ENCODE measurements at regions not wholly inside any gene's neighbourhood (a gene's known extent, or its start where the extent isn't known, plus 50 kb on each side); places are given as distances from the start of the nearest gene placed in this dataset.

DNA sequence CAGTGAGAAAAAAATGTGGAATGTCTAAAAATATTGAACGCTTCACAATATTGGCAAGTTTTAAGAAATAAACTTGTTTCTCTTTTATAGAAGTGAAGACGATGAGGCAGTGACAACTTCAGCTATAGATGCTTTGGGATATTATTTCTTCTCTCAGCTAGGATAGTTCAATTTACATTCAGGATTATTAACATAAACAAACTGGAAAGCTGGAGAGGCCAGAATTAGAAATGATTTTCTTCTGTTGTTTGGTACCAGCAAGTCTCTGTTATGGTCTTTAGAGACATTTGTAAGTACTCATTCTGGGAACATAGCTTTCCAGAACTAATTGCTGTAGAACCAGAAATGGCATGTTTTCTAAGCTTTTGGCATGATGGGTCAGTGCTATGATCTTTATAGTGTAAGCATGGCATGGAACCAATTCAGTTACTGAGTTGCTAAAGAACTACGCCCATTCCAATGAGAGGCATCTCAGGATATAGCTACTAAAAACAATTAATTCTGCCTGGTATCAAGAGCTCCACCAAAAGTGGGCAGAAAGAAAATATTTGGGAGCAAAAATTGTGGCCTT lies 599.5 kb upstream of the B3GALT2 start:
- H3K4me1 Mint-ChIP-seq: peaks cover 0 to 4% (median 0%) of the 10 kb centered on the region in 3 donors
- ChIA-PET POLR2A (no interaction called here), CTCF (no interaction called here)
- no peaks in the 10 kb centered on the region for H3K9me3 Mint-ChIP-seq
- no peaks in the 10 kb centered on the region for H3K36me3 Mint-ChIP-seq
- no peak for DNase-seq
- no peak overlapping the region for H3K27ac Mint-ChIP-seq
- H3K27me3 Mint-ChIP-seq: no peaks in the 10 kb centered on the region
- Histone ChIP-seq H3K36me3 (ENCODE audit: insufficient read depth, low read length) (no peaks in the 10 kb centered on the region), H3K4me3 (ENCODE audit: low read length) (no peak overlapping the region), H3K27me3 (ENCODE audit: insufficient read depth, low read length, poor library complexity, severe bottlenecking) (no peaks in the 10 kb centered on the region), H3K9me3 (ENCODE audit: low read length) (no peaks in the 10 kb centered on the region), H3K4me1 (ENCODE audit: insufficient read depth, low read length) (no peaks in the 10 kb centered on the region), H3K27ac (ENCODE audit: low read depth, low read length) (no peak overlapping the region)
- H3K4me3 Mint-ChIP-seq: no peak overlapping the region

GRCh38 chr1:193774536-193775323 lies 588.3 kb upstream of the B3GALT2 start:
- H3K4me1 ChIP-seq (ENCODE audit: insufficient read depth, low read length): no peaks in the 10 kb centered on the region
- H3K4me1 Mint-ChIP-seq: peaks cover 4 to 16% (median 15%) of the 10 kb centered on the region in 3 donors
- H3K27me3 Mint-ChIP-seq: no peaks in the 10 kb centered on the region
- H3K36me3 Mint-ChIP-seq: peaks cover 5 to 44% (median 6%) of the 10 kb centered on the region in 3 donors
- ChIA-PET POLR2A (no interaction called here), CTCF (no interaction called here)
- H3K9me3 Mint-ChIP-seq: peaks cover 3 to 21% (median 15%) of the 10 kb centered on the region in 5 donors
- H3K4me3 Mint-ChIP-seq: no peak overlapping the region
- no peaks in the 10 kb centered on the region for H3K27me3 ChIP-seq (ENCODE audit: insufficient read depth, low read length, poor library complexity, severe bottlenecking)
- no peak overlapping the region for H3K4me3 ChIP-seq (ENCODE audit: low read length)
- H3K36me3 ChIP-seq (ENCODE audit: insufficient read depth, low read length): no peaks in the 10 kb centered on the region
- no peaks in the 10 kb centered on the region for H3K9me3 ChIP-seq (ENCODE audit: low read length)
- H3K27ac ChIP-seq (ENCODE audit: low read depth, low read length): no peak overlapping the region
- H3K27ac Mint-ChIP-seq: peak overlapping the region in 2 of 8 donors; percentile 86 to 87
- no peak for DNase-seq

DNA sequence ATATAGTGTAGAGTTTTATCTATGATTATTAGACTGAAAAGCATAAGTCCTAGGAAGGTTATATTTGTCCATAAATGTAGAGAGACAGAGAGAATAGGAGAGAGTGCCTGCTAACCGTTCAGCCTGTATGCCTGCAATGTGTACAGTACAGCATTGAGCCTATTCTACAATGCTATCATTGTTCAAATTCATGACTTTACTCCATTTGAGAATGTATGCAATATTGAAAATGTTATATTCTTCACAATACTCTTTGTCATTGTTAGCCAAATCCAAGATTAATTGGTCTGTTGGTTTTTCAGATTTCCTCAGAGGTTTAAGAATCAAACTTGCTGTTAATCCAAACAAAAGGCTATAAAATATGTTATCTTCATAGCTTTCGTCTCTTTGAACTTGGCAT lies 585.2 kb upstream of the B3GALT2 start:
- Histone ChIP-seq H3K27ac (ENCODE audit: low read depth, low read length) (no peak overlapping the region), H3K27me3 (ENCODE audit: insufficient read depth, low read length, poor library complexity, severe bottlenecking) (no peaks in the 10 kb centered on the region), H3K9me3 (ENCODE audit: low read length) (no peaks in the 10 kb centered on the region), H3K4me3 (ENCODE audit: low read length) (no peak overlapping the region), H3K36me3 (ENCODE audit: insufficient read depth, low read length) (no peaks in the 10 kb centered on the region), H3K4me1 (ENCODE audit: insufficient read depth, low read length) (no peaks in the 10 kb centered on the region)
- no peak for DNase-seq
- Mint-ChIP-seq H3K27me3 (no peaks in the 10 kb centered on the region), H3K27ac (no peak overlapping the region), H3K9me3 (peaks cover 3 to 19% (median 13%) of the 10 kb centered on the region in 5 donors), H3K4me1 (peaks cover 4 to 20% (median 15%) of the 10 kb centered on the region in 3 donors), H3K36me3 (peaks cover 2 to 37% (median 5%) of the 10 kb centered on the region in 3 donors), H3K4me3 (no peak overlapping the region)
- CTCF ChIA-PET: interaction anchor here (1.1 kb wide), 1 partner anchor 17 kb away, joined by 3 read pairs; no protein-coding TSS in a partner anchor
- POLR2A ChIA-PET: no interaction called here

- Histone ChIP-seq H3K4me3 (ENCODE audit: low read length) (no peak overlapping the region), H3K9me3 (ENCODE audit: low read length) (no peaks in the 10 kb centered on the region), H3K36me3 (ENCODE audit: insufficient read depth, low read length) (no peaks in the 10 kb centered on the region), H3K27me3 (ENCODE audit: insufficient read depth, low read length, poor library complexity, severe bottlenecking) (no peaks in the 10 kb centered on the region), H3K4me1 (ENCODE audit: insufficient read depth, low read length) (no peaks in the 10 kb centered on the region), H3K27ac (ENCODE audit: low read depth, low read length) (no peak overlapping the region)
- Mint-ChIP-seq H3K9me3 (peaks cover 0 to 2% (median 2%) of the 10 kb centered on the region in 5 donors), H3K27me3 (peaks cover 0 to 1% of the 10 kb centered on the region in 2 donors), H3K4me1 (peaks cover 4 to 20% (median 15%) of the 10 kb centered on the region in 3 donors), H3K4me3 (no peak overlapping the region), H3K36me3 (peaks cover 0 to 22% (median 0%) of the 10 kb centered on the region in 3 donors), H3K27ac (no peak overlapping the region)
- no peak for DNase-seq
- ChIA-PET POLR2A (no interaction called here), CTCF (no interaction called here)
Measured at GRCh38 chr1:193769651-193770050, 583.2 kb upstream of the B3GALT2 start.

GRCh38 chr1:193767886-193768285 lies 581.5 kb upstream of the B3GALT2 start:
- H3K4me3 Mint-ChIP-seq: no peak overlapping the region
- Histone ChIP-seq H3K9me3 (ENCODE audit: low read length) (no peaks in the 10 kb centered on the region), H3K4me3 (ENCODE audit: low read length) (no peak overlapping the region), H3K36me3 (ENCODE audit: insufficient read depth, low read length) (no peaks in the 10 kb centered on the region), H3K27me3 (ENCODE audit: insufficient read depth, low read length, poor library complexity, severe bottlenecking) (no peaks in the 10 kb centered on the region), H3K27ac (ENCODE audit: low read depth, low read length) (no peak overlapping the region), H3K4me1 (ENCODE audit: insufficient read depth, low read length) (no peaks in the 10 kb centered on the region)
- POLR2A ChIA-PET: no interaction called here
- no peaks in the 10 kb centered on the region for H3K9me3 Mint-ChIP-seq
- CTCF ChIA-PET: no interaction called here
- peaks cover 0 to 7% (median 0%) of the 10 kb centered on the region in 3 donors for H3K36me3 Mint-ChIP-seq
- peaks cover 0 to 1% of the 10 kb centered on the region in 2 donors for H3K27me3 Mint-ChIP-seq
- H3K4me1 Mint-ChIP-seq: peaks cover 0 to 8% (median 0%) of the 10 kb centered on the region in 3 donors
- H3K27ac Mint-ChIP-seq: no peak overlapping the region
- DNase-seq: no peak

DNA sequence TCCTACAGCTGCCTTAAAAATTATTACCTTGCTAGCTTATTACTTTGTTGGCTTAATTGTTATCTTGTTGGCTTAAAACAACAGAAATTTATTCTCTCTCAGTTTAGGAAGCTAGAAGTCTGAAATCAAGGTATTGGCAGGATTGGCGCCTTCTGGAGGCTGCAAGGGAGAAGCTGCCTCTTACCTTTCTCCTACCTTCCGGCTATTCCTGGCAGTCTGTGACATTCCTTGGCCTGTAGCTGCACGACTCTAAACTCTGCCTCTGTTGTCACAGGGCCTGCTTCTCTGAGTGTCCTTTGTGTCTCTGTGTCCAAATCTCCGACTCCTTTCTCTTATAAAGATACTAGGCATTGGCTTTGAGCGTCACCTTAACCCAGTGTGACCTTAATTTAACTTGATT lies 579.9 kb upstream of the B3GALT2 start:
- POLR2A ChIA-PET: interaction anchor here (0.7 kb wide), 1 partner anchor 274 kb away, joined by 3 read pairs; no protein-coding TSS in a partner anchor
- peaks cover 0 to 7% (median 0%) of the 10 kb centered on the region in 3 donors for H3K36me3 Mint-ChIP-seq
- H3K27ac ChIP-seq (ENCODE audit: low read depth, low read length): no peak overlapping the region
- no peak for DNase-seq
- no peaks in the 10 kb centered on the region for H3K4me1 ChIP-seq (ENCODE audit: insufficient read depth, low read length)
- H3K27me3 Mint-ChIP-seq: peaks cover 0 to 1% of the 10 kb centered on the region in 2 donors
- no peaks in the 10 kb centered on the region for H3K36me3 ChIP-seq (ENCODE audit: insufficient read depth, low read length)
- peaks cover 0 to 8% (median 0%) of the 10 kb centered on the region in 3 donors for H3K4me1 Mint-ChIP-seq
- CTCF ChIA-PET: no interaction called here
- no peaks in the 10 kb centered on the region for H3K9me3 Mint-ChIP-seq
- peak overlapping the region in 1 of 8 donors; percentile 46 for H3K27ac Mint-ChIP-seq
- no peaks in the 10 kb centered on the region for H3K9me3 ChIP-seq (ENCODE audit: low read length)
- no peak overlapping the region for H3K4me3 ChIP-seq (ENCODE audit: low read length)
- no peak overlapping the region for H3K4me3 Mint-ChIP-seq
- no peaks in the 10 kb centered on the region for H3K27me3 ChIP-seq (ENCODE audit: insufficient read depth, low read length, poor library complexity, severe bottlenecking)

GRCh38 chr1:193763266-193763665 lies 576.9 kb upstream of the B3GALT2 start:
- ChIA-PET POLR2A (no interaction called here), CTCF (no interaction called here)
- no peaks in the 10 kb centered on the region for H3K36me3 ChIP-seq (ENCODE audit: insufficient read depth, low read length)
- no peaks in the 10 kb centered on the region for H3K9me3 ChIP-seq (ENCODE audit: low read length)
- H3K27ac Mint-ChIP-seq: peak overlapping the region in 1 of 8 donors; percentile 4
- H3K4me1 ChIP-seq (ENCODE audit: insufficient read depth, low read length): no peaks in the 10 kb centered on the region
- H3K27me3 ChIP-seq (ENCODE audit: insufficient read depth, low read length, poor library complexity, severe bottlenecking): no peaks in the 10 kb centered on the region
- H3K27ac ChIP-seq (ENCODE audit: low read depth, low read length): no peak overlapping the region
- H3K27me3 Mint-ChIP-seq: peaks cover 0 to 1% of the 10 kb centered on the region in 2 donors
- peaks cover 0 to 8% (median 0%) of the 10 kb centered on the region in 3 donors for H3K36me3 Mint-ChIP-seq
- H3K4me3 Mint-ChIP-seq: no peak overlapping the region
- no peak overlapping the region for H3K4me3 ChIP-seq (ENCODE audit: low read length)
- H3K9me3 Mint-ChIP-seq: no peaks in the 10 kb centered on the region
- H3K4me1 Mint-ChIP-seq: peaks cover 0 to 4% (median 0%) of the 10 kb centered on the region in 3 donors
- no peak for DNase-seq

DNA sequence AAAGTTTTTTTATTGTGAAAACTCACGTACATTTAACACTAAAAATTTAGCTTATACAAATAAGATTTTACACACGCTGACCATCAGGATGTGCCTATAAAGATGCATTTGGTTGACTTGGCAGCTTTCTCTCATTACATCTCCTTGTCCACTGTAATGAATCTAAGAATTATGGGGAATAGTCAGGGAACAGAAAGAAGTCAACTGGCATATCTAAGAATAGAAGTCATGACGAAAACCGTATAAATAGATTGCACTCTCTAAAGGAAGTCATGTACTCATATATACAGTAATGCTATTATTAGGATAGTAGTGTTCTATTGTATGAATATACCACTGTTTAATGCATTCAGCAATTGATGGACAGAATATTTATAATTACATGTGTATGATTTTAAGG lies 575.8 kb upstream of the B3GALT2 start:
- Mint-ChIP-seq H3K4me1 (peaks cover 0 to under 1% (median 0%) of the 10 kb centered on the region in 3 donors), H3K4me3 (no peak overlapping the region), H3K27me3 (peaks cover 0 to 1% of the 10 kb centered on the region in 2 donors), H3K27ac (no peak overlapping the region), H3K36me3 (peaks cover 0 to 10% (median 0%) of the 10 kb centered on the region in 3 donors), H3K9me3 (no peaks in the 10 kb centered on the region)
- Histone ChIP-seq H3K27ac (ENCODE audit: low read depth, low read length) (no peak overlapping the region), H3K4me1 (ENCODE audit: insufficient read depth, low read length) (no peaks in the 10 kb centered on the region), H3K27me3 (ENCODE audit: insufficient read depth, low read length, poor library complexity, severe bottlenecking) (no peaks in the 10 kb centered on the region), H3K4me3 (ENCODE audit: low read length) (no peak overlapping the region), H3K36me3 (ENCODE audit: insufficient read depth, low read length) (no peaks in the 10 kb centered on the region), H3K9me3 (ENCODE audit: low read length) (no peaks in the 10 kb centered on the region)
- no peak for DNase-seq
- ChIA-PET CTCF (no interaction called here), POLR2A (no interaction called here)
